ENCODE measurements at regions not wholly inside any gene's neighbourhood (a gene's known extent, or its start where the extent isn't known, plus 50 kb on each side); places are given as distances from the start of the nearest gene placed in this dataset.

- TF ChIP-seq CTCF (IDR thresholded peaks at IDR 0.05; ENCODE audit: extremely low read depth in 1 of 2, insufficient read depth in 1 of 2, low read depth in 1 of 2, low read length in 2 of 2): no peak
- no peak for TF ChIP-seq EZH2 (IDR thresholded peaks at IDR 0.05; ENCODE audit: borderline replicate concordance, low read depth, low read length, severe bottlenecking)
- TF ChIP-seq POLR2A (IDR thresholded peaks at IDR 0.05; ENCODE audit: low read depth, low read length): no peak
- TF ChIP-seq POLR2AphosphoS5 (IDR thresholded peaks at IDR 0.05; ENCODE audit: insufficient read depth, low read depth, low read length): no peak
Observed at GRCh38 chr10:8563478-8563877, 509.0 kb downstream of the GATA3 start.

Measured in endothelial cell of umbilical vein (primary cell).